Endothelial cell of hepatic sinusoid (primary cell): ENCODE measurements at regions not wholly inside any gene's neighbourhood (a gene's known extent, or its start where the extent isn't known, plus 50 kb on each side); places are given as distances from the start of the nearest gene placed in this dataset.
"Not testable (repeated sequence)": the region's sequence is repeated elsewhere in the genome, so short reads cannot be mapped to it uniquely, and the experiment has no call there.

Experiments
- in situ Hi-C: cut with HindIII; loops from 2 replicates; pipeline ENCODE4 v1.10.0; 2017; ENCODE audit warnings: low sequenced_read_pairs

- in situ Hi-C loops = no loop called here
Observed at GRCh38 chrX:26908218-26908617, 554.9 kb downstream of the PPP4R3C start.

- in situ Hi-C loops = no loop called here
Observed at GRCh38 chrX:26889574-26889973, 573.6 kb downstream of the PPP4R3C start.

- in situ Hi-C loops = no loop called here
Observed at GRCh38 chrX:26873736-26874135, 589.4 kb downstream of the PPP4R3C start.

DNA sequence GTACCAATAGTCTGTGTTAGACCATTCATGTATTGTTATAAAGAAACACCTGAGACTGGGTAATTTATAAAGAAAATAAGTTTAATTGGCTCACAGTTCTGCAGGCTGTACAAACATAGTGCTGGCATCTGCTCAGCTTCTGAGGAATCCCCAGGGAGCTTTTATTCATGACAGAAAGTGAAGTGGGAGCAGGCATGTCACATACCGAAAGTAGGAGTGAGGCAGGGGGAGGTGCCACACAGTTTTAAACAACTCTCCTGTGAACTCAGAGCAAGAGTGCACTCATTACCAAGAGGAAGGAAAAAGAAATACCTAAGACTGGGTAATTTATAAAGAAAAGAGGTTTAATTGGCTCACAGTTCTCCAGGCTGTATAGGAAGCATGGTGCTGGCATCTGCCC lies 591.2 kb downstream of the PPP4R3C start:
- in situ Hi-C loops = no loop called here

- in situ Hi-C loops = no loop called here
Observed at GRCh38 chrX:26851981-26852380, 611.2 kb downstream of the PPP4R3C start.

DNA sequence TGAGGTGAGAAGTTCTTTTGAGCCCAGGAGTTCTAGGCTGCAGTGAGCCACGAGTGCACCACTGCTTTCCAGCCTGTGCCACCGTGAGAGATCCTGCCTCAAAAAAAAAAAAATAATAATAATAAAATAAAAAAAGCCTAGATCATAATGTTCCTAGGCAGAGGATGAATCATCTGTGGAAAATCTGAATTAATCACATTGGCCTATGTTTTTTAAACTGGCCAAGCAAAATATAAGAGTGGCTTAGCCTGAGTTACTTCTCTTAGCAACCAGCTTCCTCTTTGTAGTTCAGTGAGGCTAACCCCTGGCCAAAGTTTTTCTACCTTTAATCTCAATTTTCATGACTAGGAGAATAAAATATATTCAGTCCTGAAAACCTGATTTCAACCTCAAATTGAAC lies 614.6 kb downstream of the PPP4R3C start:
- in situ Hi-C loops = no loop called here

DNA sequence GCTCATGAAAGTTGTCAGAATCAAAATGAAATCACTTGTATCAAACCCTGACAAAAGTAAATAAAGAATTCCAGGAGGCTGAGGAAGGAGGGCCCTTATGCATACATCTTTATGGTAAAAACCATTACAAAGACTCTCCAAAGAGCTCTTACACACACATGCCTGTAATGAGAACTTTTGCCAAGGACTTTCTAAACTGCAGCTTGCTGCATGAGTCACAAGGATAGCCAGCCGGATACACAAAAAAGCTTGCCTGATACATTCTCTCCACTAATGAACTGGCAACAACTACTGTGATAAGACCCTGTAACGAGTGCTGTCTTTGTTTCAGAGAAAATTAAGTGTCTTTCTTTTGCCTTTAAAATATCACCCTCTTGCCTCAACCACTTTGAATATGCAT lies 618.1 kb downstream of the PPP4R3C start:
- in situ Hi-C loops = no loop called here

GRCh38 chrX:26822448-26822847 lies 606.5 kb downstream of the MAGEB5 start:
- in situ Hi-C loops = no loop called here

DNA sequence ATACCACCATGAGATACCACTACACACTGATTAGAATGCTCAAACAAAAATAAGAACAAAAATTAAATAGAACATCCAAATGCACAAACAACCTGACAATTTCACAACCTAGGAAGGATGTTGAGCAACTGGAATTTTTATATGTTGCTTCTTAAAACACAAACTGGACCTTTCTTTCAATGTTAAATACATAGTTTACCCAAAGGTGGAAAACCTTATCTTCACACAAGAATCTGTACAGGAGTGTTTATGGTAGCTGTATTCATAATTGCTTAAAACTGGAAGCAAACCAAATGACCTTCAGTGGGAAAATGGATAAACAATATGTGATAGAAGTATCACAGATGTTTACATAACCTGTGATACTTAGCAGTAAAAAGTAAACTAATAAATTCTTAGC lies 573.8 kb downstream of the MAGEB5 start:
- in situ Hi-C loops = no loop called here

DNA sequence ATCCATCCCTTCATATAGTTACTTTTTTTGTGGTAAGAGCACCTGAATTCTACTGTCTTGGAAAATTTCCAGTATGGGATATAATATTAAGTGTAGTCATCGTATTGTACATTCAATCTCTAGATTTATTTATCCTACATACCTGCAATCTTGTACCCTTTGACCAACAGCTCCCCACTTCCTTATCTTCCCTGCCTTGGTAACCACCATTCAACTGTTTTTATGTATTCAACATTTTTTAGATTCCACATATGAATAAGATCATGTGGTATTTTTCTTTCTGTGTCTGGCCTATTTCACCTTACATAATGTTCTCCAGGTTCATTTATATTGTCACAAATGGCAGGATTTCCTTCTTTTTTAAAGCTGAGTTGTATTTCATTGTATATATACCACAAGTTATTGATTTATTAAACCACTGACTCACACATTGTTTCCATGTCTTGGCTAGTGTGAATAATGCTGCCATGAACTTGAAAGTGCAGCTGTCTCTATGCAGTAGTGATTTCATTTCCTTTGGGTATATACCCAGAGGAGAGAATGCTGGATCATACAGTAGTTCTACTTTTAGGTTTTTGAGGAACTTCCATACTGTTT lies 572.5 kb downstream of the MAGEB5 start:
- in situ Hi-C loops = no loop called here

DNA sequence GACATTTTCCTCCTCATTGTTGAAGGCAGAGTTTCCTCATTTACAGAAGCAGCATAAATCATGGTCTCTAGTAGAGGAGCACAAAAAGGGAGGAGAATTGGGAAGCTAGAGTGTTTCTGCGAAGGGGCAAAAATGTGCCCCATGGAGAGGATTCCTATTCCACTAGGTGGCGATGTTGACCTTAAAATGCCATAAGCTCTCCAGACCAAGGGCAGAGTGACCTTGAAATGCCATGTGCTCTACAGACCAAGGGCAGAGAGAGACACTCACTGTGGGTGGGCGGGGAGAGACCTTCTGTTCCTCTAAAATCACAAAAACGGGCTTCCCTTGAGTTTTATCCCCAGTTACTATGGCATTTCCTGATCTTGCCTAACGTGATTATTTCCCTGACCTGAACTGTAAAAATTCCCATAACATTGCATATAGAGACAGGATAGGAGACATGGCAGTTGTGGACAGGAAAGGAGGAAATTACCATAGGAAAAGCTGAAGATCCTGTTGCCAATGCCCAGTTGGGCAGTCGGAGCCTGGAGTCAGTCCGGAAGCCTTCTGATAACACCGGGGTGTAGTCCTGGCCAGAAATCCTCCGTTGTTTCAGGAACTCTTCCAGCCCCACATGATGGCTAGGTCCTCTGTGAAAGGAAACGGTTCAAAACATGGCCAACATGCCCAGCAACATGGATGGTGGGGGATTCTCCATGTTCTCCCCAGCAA lies 567.7 kb downstream of the MAGEB5 start:
- in situ Hi-C loops = no loop called here

GRCh38 chrX:26778320-26778888 lies 562.4 kb downstream of the MAGEB5 start:
- in situ Hi-C loops = no loop called here

GRCh38 chrX:26762253-26762652 lies 546.3 kb downstream of the MAGEB5 start:
- in situ Hi-C loops = no loop called here

- in situ Hi-C loops = not testable (repeated sequence)
Observed at GRCh38 chrX:26755760-26756159, 539.8 kb downstream of the MAGEB5 start.

GRCh38 chrX:26747877-26748276 lies 531.9 kb downstream of the MAGEB5 start:
- in situ Hi-C loops = no loop called here

DNA sequence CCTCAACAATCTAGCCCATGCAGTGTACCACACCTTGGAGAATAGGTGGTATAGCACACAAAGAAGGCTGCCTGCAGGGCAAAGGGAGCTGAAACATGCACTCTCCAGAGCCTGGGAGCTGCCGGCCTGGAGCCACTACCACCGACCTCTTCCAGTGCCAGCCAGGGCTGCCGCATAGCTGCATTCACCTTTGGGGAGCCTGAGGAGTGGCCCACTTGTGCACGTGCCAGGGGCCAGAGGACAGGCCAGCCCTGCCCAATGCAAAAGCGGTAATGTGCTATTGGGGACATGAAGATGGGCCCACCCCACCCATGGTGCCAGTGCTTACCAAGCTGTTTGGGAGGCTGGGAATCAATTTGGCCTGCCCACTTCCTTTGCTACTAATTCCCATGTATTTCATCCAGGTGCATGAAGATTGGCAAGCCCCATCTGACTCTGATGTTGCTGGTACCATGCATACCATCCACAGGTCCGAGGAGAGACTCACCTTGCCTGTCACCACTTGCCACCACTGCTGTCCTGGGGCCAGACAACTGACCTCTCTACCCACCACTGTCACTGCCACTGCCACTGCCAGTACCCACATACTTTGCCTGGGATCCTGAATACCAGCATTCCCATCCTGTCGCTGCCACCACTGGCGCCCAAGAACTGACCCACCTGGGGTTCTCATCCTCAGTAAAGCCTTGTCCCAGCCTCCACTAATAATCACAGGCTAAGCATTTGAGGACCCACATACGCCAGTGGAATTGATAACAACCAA lies 506.9 kb downstream of the MAGEB5 start:
- in situ Hi-C loops = no loop called here

GRCh38 chrX:26672571-26672970 lies 456.6 kb downstream of the MAGEB5 start:
- in situ Hi-C loops = no loop called here

DNA sequence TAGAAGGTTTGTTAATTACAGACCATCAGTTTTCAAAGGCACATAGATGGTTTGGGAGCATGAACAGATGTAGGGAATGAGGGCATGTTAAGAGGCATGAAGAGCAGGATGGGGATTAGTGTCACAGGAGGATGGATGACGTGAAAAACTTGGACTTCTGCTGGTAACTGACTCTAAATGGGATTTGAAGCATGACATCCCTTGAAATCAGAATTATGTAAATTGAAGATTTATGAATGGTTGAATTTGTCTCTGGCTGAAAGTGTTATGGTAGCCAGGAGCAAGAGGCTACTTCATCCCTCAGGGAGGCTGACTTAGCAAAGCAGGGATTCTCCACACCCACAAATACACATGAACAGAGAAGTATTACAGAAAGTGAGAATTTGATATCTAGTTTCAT lies 454.6 kb downstream of the MAGEB5 start:
- in situ Hi-C loops = no loop called here

GRCh38 chrX:26664919-26665318 lies 448.9 kb downstream of the MAGEB5 start:
- in situ Hi-C loops = no loop called here

DNA sequence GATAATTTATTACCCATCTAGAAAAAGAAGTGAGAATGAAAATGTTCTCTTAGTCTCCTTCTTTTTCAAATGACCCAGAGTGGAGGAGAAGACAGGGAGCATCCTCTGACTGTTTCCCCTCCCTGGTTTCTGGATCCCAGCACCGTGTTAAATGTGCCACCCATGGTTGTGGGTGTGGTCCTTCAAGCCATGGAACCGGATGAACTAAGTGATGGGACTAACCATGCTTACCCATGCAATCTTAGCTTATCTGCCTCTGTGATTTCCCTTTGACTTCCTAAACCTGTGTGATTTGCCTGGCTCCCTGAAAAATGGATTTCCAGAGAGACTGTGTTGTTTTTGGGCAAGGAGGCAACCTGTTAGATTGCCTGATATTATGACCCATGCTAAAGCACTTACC lies 437.1 kb downstream of the MAGEB5 start:
- in situ Hi-C loops = no loop called here

- in situ Hi-C loops = no loop called here
Observed at GRCh38 chrX:26651755-26652154, 435.8 kb downstream of the MAGEB5 start.

DNA sequence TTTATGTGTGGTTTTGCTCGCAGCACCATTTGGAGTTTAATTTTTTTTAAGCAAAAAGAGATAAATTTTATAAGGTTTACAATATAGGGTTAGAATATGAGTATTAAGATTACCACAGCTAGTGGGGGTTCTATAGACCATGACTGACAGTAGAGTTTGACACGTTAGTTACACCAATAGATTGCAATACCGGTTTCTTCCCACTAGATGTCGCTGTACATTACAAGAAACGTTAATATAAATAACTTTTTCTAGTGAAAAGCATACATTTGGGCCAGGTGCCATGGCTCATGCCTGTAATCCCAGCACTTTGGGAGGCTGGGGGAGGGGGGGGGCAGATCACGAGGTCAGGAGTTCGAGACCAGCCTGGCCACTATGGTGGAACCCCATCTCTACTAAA lies 433.6 kb downstream of the MAGEB5 start:
- in situ Hi-C loops = no loop called here
